B cell (primary cell): ENCODE measurements at regions not wholly inside any gene's neighbourhood (a gene's known extent, or its start where the extent isn't known, plus 50 kb on each side); places are given as distances from the start of the nearest gene placed in this dataset.
"Not testable (repeated sequence)": the region's sequence is repeated elsewhere in the genome, so short reads cannot be mapped to it uniquely, and the experiment has no call there.

ENCODE experiments used
- ATAC-seq: fragments of 200-7000 bp; cut with Tn5 transposase; one replicate; pipeline ENCODE4 v1.10.0; 2021; ENCODE audit warnings: low read depth, mild to moderate bottlenecking, moderate number of reproducible peaks, moderate library complexity
- CTCF ChIA-PET: fragments of 350-600 bp; sonication (Branson Sonifier 250); formaldehyde crosslinking; loops from one replicate; lab custom pipeline; 2021; ENCODE audit warnings: antibody characterized with exemption, inconsistent platforms; lab: Charles Lee
- POLR2A ChIA-PET: fragments of 350-600 bp; sonication (Branson Sonifier 250); formaldehyde crosslinking; loops from one replicate; lab custom pipeline; 2021; ENCODE audit warnings: antibody characterized with exemption; lab: Charles Lee
- DNase-seq: peaks from one replicate; pipeline ENCODE4 v3.0.0; 2013
- H2AFZ ChIP-seq: 2 replicates; pipeline ENCODE4 v1.6.1; 2012; ENCODE audit warnings: mild to moderate bottlenecking, low read depth, low read length; ENCODE audit not compliant: insufficient read depth, poor library complexity, severe bottlenecking
- H3K27ac ChIP-seq, 2 donors: 1 replicate in 1 of 2; 2 replicates in 1 of 2; pipeline ENCODE4 v1.5.1; 2012 to 2013; ENCODE audit warnings: low read length in 2 of 2, mild to moderate bottlenecking in 2 of 2, moderate library complexity in 1 of 2
- H3K27me3 ChIP-seq, 4 experiments: fragments of 200-600 bp in 1 of 4; sonication (generic) in 1 of 4; replicated peaks in 1 of 4; 1 replicate in 2 of 4; 2 replicates in 2 of 4; pipeline versions ENCODE4 v1.6.1 to v1.7.0; 2013 to 2016; ENCODE audit warnings: low read length in 3 of 4, mild to moderate bottlenecking in 2 of 4, mixed read lengths in 1 of 4, moderate library complexity in 1 of 4; ENCODE audit not compliant: insufficient read depth in 4 of 4, control insufficient read depth in 3 of 4; ENCODE audit errors: control extremely low read depth in 1 of 4
- H3K36me3 ChIP-seq, 2 experiments: replicated peaks in 1 of 2; 1 replicate in 1 of 2; 2 replicates in 1 of 2; pipeline versions ENCODE4 v1.6.1 to v1.7.1; 2013; ENCODE audit warnings: low read length in 1 of 2; ENCODE audit not compliant: insufficient read depth in 2 of 2, control insufficient read depth in 1 of 2; ENCODE audit errors: control extremely low read depth in 1 of 2, extremely low read depth in 1 of 2
- H3K4me1 ChIP-seq, 2 donors: fragments of 200-600 bp in 1 of 2; sonication (generic) in 1 of 2; 1 replicate in 1 of 2; 2 replicates in 1 of 2; pipeline versions ENCODE4 v1.5.1 to v1.6.1; 2013 to 2017; ENCODE audit warnings: low read length in 2 of 2; ENCODE audit not compliant: control insufficient read depth in 2 of 2, insufficient read depth in 2 of 2
- H3K4me2 ChIP-seq: replicated peaks from 2 replicates; pipeline ENCODE3; 2012; ENCODE audit warnings: mild to moderate bottlenecking, low read depth, low read length; ENCODE audit not compliant: poor library complexity, severe bottlenecking
- H3K4me3 ChIP-seq, 5 experiments: fragments of 200-600 bp in 1 of 5; sonication (generic) in 1 of 5; 1 replicate in 3 of 5; 2 replicates in 2 of 5; pipeline versions ENCODE4 v1.5.1 to v1.7.0; 2011 to 2016; ENCODE audit warnings: low read length in 4 of 5, mild to moderate bottlenecking in 4 of 5, low read depth in 2 of 5, control low read depth in 1 of 5, moderate library complexity in 1 of 5; ENCODE audit not compliant: insufficient read depth in 1 of 5; ENCODE audit errors: control extremely low read depth in 1 of 5, extremely low read depth in 1 of 5
- H3K79me2 ChIP-seq: fragments of 200-600 bp; sonication (generic); one replicate; pipeline ENCODE4 v1.6.0; 2016; ENCODE audit warnings: low read length; ENCODE audit not compliant: control insufficient read depth, insufficient read depth
- H3K9ac ChIP-seq: fragments of 200-600 bp; sonication (generic); 2 replicates; pipeline ENCODE4 v1.6.1; 2017; ENCODE audit warnings: mild to moderate bottlenecking, low read length, moderate library complexity
- H3K9me3 ChIP-seq, 3 donors: one replicate each; pipeline versions ENCODE4 v1.6.1 to v1.7.1; 2013; ENCODE audit warnings: low read length in 2 of 3; ENCODE audit not compliant: control insufficient read depth in 2 of 3, insufficient read depth in 1 of 3; ENCODE audit errors: control extremely low read depth in 1 of 3
- H4K20me1 ChIP-seq: 2 replicates; pipeline ENCODE4 v1.6.0; 2012; ENCODE audit warnings: mild to moderate bottlenecking, low read length; ENCODE audit not compliant: insufficient read depth, control insufficient read depth, poor library complexity, severe bottlenecking
- H3K27ac Mint-ChIP-seq: one replicate; pipeline ENCODE4 v1.8.0; 2021; ENCODE audit warnings: mixed read lengths
- H3K27me3 Mint-ChIP-seq: one replicate; pipeline ENCODE4 v1.8.0; 2021; ENCODE audit warnings: mixed read lengths
- H3K4me1 Mint-ChIP-seq: one replicate; pipeline ENCODE4 v1.8.0; 2021; ENCODE audit warnings: mixed read lengths
- H3K4me3 Mint-ChIP-seq: one replicate; pipeline ENCODE4 v1.8.0; 2021; ENCODE audit warnings: mixed read lengths
- H3K9me3 Mint-ChIP-seq: one replicate; pipeline ENCODE4 v1.8.0; 2022; ENCODE audit warnings: mixed read lengths; ENCODE audit not compliant: insufficient read depth
- WGBS: methylation state at CpG from one replicate; pipeline ENCODE4 v1.1.5; 2013; ENCODE audit warnings: missing lambda C conversion rate; ENCODE audit not compliant: insufficient coverage; 5-methylcytosine and 5-hydroxymethylcytosine counted together
- intact Hi-C: fragments of 100-400 bp; cut with micrococcal nuclease; formaldehyde crosslinking; loops from one replicate; pipeline ENCODE4 v1.10.0; 2022

DNA sequence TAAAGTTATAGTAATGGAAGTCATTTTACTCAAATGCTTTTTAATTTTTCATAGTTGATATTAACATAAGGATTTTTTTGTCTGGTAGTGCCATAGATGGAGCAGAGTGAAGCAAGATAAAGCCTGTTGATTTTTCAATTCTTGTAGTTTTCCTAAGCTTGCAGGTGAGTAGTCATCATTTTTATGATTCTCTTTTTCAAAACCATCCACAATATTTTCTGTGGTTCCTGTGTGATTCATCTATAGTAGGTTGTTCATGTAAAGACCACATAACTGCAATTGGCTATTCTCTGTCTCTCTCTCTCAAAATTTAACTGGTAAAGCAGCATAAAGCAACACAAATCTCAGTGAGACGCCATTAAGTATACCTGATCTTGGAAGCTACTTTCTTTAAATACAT lies 711.5 kb downstream of the TTLL7 start:
- H2AFZ ChIP-seq, H3K4me1 ChIP-seq, H3K4me3 Mint-ChIP-seq, H3K27me3 ChIP-seq, H3K4me2 ChIP-seq, DNase-seq, H3K4me3 ChIP-seq, H3K79me2 ChIP-seq, H3K36me3 ChIP-seq, CTCF ChIA-PET, H4K20me1 ChIP-seq, H3K27ac ChIP-seq, ATAC-seq, H3K4me1 Mint-ChIP-seq, H3K9ac ChIP-seq, H3K27me3 Mint-ChIP-seq, H3K9me3 Mint-ChIP-seq, intact Hi-C loops, H3K27ac Mint-ChIP-seq, H3K9me3 ChIP-seq, POLR2A ChIA-PET: not testable (repeated sequence)
- no CpG with 5 or more reads among the region's 1 CpG for WGBS

DNA sequence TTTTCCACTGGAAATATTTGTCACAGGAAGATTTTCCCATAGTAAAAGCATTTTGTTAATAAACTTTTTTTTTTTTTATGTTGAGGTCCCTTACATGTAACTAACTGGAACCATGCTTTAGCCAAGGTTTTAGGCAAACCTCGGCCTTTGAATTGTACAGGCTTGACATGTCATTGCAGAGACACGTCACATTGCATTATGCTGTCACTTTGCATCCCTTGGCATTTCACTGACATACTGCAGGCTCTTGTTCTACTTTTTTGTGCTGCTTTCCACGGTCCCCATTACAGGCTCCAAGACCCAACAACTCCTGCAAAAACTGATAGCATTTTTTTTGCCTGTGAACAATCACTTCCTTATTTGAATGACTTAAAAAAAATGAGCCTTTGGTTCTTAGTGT lies 724.3 kb downstream of the TTLL7 start:
- H3K4me1 Mint-ChIP-seq, H2AFZ ChIP-seq, H4K20me1 ChIP-seq, H3K4me3 ChIP-seq, H3K9ac ChIP-seq, H3K27me3 Mint-ChIP-seq, H3K27me3 ChIP-seq, H3K9me3 Mint-ChIP-seq, H3K4me1 ChIP-seq, DNase-seq, H3K4me2 ChIP-seq, H3K9me3 ChIP-seq, POLR2A ChIA-PET, H3K79me2 ChIP-seq, H3K27ac ChIP-seq, intact Hi-C loops, CTCF ChIA-PET, H3K36me3 ChIP-seq, H3K27ac Mint-ChIP-seq, H3K4me3 Mint-ChIP-seq, ATAC-seq: not testable (repeated sequence)
- WGBS = no CpG with 5 or more reads among the region's 3 CpGs

DNA sequence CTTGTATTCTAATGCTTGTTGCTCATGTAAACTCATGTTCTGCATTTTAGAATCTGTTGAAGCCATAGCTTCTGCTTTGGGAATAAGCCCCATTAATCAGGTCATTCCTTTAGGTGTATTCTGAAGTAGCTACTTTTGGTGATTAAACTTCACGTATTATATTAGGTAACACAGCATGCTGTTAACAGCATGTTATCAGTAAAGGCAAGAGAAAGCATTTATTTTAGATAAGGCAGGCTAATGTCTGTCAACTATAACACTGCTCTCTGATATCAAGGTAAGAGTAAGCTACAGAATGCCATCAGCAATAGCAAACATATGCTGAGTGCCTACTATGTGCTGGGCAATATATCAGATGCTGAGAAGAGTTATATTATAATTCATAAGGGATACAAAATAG lies 726.4 kb downstream of the TTLL7 start:
- H3K36me3 ChIP-seq, H3K27me3 Mint-ChIP-seq, CTCF ChIA-PET, DNase-seq, H3K27ac ChIP-seq, H3K9me3 ChIP-seq, H3K4me1 Mint-ChIP-seq, H3K27ac Mint-ChIP-seq, H3K9ac ChIP-seq, H4K20me1 ChIP-seq, H3K4me3 Mint-ChIP-seq, H3K27me3 ChIP-seq, H2AFZ ChIP-seq, ATAC-seq, intact Hi-C loops, H3K4me2 ChIP-seq, H3K9me3 Mint-ChIP-seq, H3K4me3 ChIP-seq, POLR2A ChIA-PET, H3K79me2 ChIP-seq, H3K4me1 ChIP-seq: not testable (repeated sequence)
- 100% methylated on average over 1 of the region's 1 CpG for WGBS

DNA sequence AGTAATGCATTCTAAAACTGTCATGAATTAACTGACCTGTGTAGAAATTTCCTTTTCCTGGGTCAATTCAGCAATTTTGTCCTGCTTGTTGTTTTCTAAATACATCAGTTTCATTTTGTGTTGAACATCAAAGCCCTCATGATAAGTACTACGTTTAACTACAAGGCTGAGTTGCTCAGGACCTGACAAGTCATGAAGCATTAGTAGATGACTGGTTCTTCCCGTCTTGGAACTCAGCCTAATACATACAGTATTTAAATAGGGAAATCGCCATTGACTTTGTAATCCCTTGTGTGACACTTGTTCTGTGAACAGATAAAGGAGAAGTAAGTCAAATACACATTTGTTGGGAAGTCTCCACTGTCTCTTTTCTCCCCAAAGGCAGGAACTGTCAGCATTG lies 727.1 kb downstream of the TTLL7 start:
- H3K36me3 ChIP-seq, H3K4me3 ChIP-seq, H3K79me2 ChIP-seq, POLR2A ChIA-PET, DNase-seq, H3K27ac ChIP-seq, intact Hi-C loops, H3K9ac ChIP-seq, H3K9me3 ChIP-seq, H3K4me3 Mint-ChIP-seq, H3K27me3 ChIP-seq, ATAC-seq, CTCF ChIA-PET, H3K9me3 Mint-ChIP-seq, H3K4me1 ChIP-seq, H4K20me1 ChIP-seq, H3K4me2 ChIP-seq, H3K4me1 Mint-ChIP-seq, H2AFZ ChIP-seq, H3K27ac Mint-ChIP-seq, H3K27me3 Mint-ChIP-seq: not testable (repeated sequence)
- WGBS = no CpG with 5 or more reads among the region's 3 CpGs
